ENCODE measurements at regions not wholly inside any gene's neighbourhood (a gene's known extent, or its start where the extent isn't known, plus 50 kb on each side); places are given as distances from the start of the nearest gene placed in this dataset.

DNA sequence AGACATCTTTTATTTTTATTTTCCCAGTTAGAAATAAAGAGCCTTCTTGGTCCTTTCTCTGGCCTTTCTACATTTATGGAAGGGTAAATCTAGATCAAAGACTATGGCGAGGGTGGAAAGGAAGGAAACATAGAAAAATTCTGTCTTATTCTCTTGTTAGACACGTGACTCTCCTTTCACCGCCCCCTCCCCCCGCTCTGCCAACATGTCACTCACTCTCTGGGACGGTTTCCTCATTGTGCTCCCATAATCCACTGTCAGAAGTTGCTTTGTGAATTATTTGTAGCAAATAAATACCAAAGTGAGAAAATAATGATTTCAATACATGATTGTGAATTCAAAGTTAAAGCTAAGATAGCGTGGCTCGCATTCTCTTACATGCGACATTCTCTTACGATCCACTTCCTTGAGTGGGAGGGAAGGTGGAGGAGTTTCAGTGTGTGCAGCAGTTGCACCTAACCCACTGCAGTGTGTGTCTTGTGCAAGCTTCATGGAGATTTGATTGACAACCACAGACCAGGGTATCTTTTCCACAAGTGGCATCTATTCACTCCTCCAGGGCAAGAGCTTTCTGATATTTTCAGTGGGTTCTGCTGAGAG is 423.0 kb upstream of the KIF2A start (continued):
- TF ChIP-seq, protein P1, sequence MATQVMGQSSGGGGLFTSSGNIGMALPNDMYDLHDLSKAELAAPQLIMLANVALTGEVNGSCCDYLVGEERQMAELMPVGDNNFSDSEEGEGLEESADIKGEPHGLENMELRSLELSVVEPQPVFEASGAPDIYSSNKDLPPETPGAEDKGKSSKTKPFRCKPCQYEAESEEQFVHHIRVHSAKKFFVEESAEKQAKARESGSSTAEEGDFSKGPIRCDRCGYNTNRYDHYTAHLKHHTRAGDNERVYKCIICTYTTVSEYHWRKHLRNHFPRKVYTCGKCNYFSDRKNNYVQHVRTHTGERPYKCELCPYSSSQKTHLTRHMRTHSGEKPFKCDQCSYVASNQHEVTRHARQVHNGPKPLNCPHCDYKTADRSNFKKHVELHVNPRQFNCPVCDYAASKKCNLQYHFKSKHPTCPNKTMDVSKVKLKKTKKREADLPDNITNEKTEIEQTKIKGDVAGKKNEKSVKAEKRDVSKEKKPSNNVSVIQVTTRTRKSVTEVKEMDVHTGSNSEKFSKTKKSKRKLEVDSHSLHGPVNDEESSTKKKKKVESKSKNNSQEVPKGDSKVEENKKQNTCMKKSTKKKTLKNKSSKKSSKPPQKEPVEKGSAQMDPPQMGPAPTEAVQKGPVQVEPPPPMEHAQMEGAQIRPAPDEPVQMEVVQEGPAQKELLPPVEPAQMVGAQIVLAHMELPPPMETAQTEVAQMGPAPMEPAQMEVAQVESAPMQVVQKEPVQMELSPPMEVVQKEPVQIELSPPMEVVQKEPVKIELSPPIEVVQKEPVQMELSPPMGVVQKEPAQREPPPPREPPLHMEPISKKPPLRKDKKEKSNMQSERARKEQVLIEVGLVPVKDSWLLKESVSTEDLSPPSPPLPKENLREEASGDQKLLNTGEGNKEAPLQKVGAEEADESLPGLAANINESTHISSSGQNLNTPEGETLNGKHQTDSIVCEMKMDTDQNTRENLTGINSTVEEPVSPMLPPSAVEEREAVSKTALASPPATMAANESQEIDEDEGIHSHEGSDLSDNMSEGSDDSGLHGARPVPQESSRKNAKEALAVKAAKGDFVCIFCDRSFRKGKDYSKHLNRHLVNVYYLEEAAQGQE (IDR thresholded peaks at IDR 0.05): no peak
- TF ChIP-seq RAD21 (IDR thresholded peaks at IDR 0.05): no peak
- TF ChIP-seq HNF4G (IDR thresholded peaks at IDR 0.05): no peak
- TF ChIP-seq GABPA (IDR thresholded peaks at IDR 0.05 in 1 of 2, conservative IDR thresholded peaks at IDR 0.05 in 1 of 2): no peak
- TF ChIP-seq TAF1 (conservative IDR thresholded peaks at IDR 0.05): no peak
- TF ChIP-seq EGR1 (IDR thresholded peaks at IDR 0.05; ENCODE audit: low read depth in 2 of 2): no peak
- TF ChIP-seq FOXA1 (IDR thresholded peaks at IDR 0.05): no peak
- no peak for TF ChIP-seq YY1 (IDR thresholded peaks at IDR 0.05)
- no peak for TF ChIP-seq SP1 (IDR thresholded peaks at IDR 0.05)

DNA sequence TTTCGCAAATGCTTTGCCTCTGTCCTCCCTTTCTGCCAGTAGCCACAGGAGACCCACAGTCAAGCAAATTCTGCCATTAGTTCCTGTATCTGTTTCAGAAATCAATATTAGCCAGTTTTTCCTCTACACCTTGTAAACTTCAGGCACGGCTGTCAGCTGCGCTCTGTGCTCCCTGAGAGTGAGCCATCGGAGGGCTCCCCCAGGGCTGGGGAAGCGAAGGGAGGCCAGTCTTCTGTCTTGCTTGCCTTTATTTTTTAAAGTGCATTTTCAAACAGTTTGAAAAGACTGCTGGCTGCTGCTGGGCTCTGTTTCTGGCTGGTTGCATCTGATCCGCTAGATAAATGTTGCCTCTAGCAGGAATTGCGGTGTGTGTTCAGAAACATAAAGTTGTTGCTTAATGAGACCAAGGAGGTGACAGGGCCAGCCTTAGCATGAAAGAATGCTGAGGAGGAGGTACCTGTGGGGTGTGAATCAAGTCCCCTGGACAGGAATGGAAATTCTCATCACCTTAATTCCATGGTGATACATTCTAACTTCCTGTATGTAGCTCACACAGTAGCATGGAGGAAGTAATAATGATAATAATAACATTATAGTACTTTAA is 421.7 kb upstream of the KIF2A start:
- no peak overlapping the region for H3K4me3 ChIP-seq (ENCODE audit: low read depth in 1 of 3, low read length in 3 of 3)
- H3K27me3 ChIP-seq (ENCODE audit: control insufficient read depth in 4 of 4, insufficient read depth in 4 of 4, low read length in 3 of 4): peaks cover 0 to 2% (median 0%) of the 10 kb centered on the region in 4 donors
- H3K36me3 ChIP-seq (ENCODE audit: control insufficient read depth in 4 of 4, insufficient read depth in 3 of 4, low read depth in 1 of 4, low read length in 3 of 4): no peaks in the 10 kb centered on the region
- H3K27ac ChIP-seq (ENCODE audit: low read depth in 1 of 2, low read length in 2 of 2): no peak overlapping the region
- H3K9me3 ChIP-seq (ENCODE audit: control insufficient read depth in 4 of 4, low read length in 3 of 4): no peaks in the 10 kb centered on the region
- H3K9ac ChIP-seq (ENCODE audit: low read depth in 1 of 2, low read length in 2 of 2): no peak overlapping the region
- TF ChIP-seq SP1 (IDR thresholded peaks at IDR 0.05) (no peak), RAD21 (IDR thresholded peaks at IDR 0.05) (no peak), FOXA1 (IDR thresholded peaks at IDR 0.05) (no peak), EGR1 (IDR thresholded peaks at IDR 0.05; ENCODE audit: low read depth in 2 of 2) (no peak), GABPA (IDR thresholded peaks at IDR 0.05 in 1 of 2, conservative IDR thresholded peaks at IDR 0.05 in 1 of 2) (no peak), NR2F2 (IDR thresholded peaks at IDR 0.05) (no peak), YY1 (IDR thresholded peaks at IDR 0.05) (no peak), JUND (IDR thresholded peaks at IDR 0.05) (no peak), TAF1 (conservative IDR thresholded peaks at IDR 0.05) (no peak), FOXA2 (IDR thresholded peaks at IDR 0.05) (no peak), HNF4A (conservative IDR thresholded peaks at IDR 0.05) (no peak), HNF4G (IDR thresholded peaks at IDR 0.05) (no peak)
- TF ChIP-seq, protein P2, sequence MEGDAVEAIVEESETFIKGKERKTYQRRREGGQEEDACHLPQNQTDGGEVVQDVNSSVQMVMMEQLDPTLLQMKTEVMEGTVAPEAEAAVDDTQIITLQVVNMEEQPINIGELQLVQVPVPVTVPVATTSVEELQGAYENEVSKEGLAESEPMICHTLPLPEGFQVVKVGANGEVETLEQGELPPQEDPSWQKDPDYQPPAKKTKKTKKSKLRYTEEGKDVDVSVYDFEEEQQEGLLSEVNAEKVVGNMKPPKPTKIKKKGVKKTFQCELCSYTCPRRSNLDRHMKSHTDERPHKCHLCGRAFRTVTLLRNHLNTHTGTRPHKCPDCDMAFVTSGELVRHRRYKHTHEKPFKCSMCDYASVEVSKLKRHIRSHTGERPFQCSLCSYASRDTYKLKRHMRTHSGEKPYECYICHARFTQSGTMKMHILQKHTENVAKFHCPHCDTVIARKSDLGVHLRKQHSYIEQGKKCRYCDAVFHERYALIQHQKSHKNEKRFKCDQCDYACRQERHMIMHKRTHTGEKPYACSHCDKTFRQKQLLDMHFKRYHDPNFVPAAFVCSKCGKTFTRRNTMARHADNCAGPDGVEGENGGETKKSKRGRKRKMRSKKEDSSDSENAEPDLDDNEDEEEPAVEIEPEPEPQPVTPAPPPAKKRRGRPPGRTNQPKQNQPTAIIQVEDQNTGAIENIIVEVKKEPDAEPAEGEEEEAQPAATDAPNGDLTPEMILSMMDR (IDR thresholded peaks at IDR 0.05; ENCODE audit: low read depth, low read length, missing input control): no peak
- TF ChIP-seq, protein P3, sequence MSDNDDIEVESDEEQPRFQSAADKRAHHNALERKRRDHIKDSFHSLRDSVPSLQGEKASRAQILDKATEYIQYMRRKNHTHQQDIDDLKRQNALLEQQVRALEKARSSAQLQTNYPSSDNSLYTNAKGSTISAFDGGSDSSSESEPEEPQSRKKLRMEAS (IDR thresholded peaks at IDR 0.05): no peak
- TF ChIP-seq, protein P4, sequence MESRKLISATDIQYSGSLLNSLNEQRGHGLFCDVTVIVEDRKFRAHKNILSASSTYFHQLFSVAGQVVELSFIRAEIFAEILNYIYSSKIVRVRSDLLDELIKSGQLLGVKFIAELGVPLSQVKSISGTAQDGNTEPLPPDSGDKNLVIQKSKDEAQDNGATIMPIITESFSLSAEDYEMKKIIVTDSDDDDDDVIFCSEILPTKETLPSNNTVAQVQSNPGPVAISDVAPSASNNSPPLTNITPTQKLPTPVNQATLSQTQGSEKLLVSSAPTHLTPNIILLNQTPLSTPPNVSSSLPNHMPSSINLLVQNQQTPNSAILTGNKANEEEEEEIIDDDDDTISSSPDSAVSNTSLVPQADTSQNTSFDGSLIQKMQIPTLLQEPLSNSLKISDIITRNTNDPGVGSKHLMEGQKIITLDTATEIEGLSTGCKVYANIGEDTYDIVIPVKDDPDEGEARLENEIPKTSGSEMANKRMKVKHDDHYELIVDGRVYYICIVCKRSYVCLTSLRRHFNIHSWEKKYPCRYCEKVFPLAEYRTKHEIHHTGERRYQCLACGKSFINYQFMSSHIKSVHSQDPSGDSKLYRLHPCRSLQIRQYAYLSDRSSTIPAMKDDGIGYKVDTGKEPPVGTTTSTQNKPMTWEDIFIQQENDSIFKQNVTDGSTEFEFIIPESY (IDR thresholded peaks at IDR 0.05): no peak
- TF ChIP-seq, protein P1 (IDR thresholded peaks at IDR 0.05): no peak
- TF ChIP-seq, protein P5, sequence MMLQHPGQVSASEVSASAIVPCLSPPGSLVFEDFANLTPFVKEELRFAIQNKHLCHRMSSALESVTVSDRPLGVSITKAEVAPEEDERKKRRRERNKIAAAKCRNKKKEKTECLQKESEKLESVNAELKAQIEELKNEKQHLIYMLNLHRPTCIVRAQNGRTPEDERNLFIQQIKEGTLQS (IDR thresholded peaks at IDR 0.05): no peak
- no peaks in the 10 kb centered on the region for H3K4me1 ChIP-seq (ENCODE audit: control insufficient read depth in 4 of 4, insufficient read depth in 4 of 4, low read length in 3 of 4)
- WGBS: 80% methylated on average over 7 of the region's 7 CpGs
- DNase-seq (ENCODE audit: low spot score): no peak
